22Rv1 (cell line): ENCODE measurements at regions not wholly inside any gene's neighbourhood (a gene's known extent, or its start where the extent isn't known, plus 50 kb on each side); places are given as distances from the start of the nearest gene placed in this dataset.
"Not testable (repeated sequence)": the region's sequence is repeated elsewhere in the genome, so short reads cannot be mapped to it uniquely, and the experiment has no call there.

ENCODE experiments used
- H3K27ac ChIP-seq: fragments of 450-650 bp; 2 replicates; pipeline ENCODE4 v1.5.1; 2017
- ZFX ChIP-seq: fragments of 450-650 bp; IDR thresholded peaks from 2 replicates; pipeline ENCODE4 v1.6.1; 2017; ENCODE audit warnings: antibody characterized with exemption, borderline replicate concordance
- TF ChIP-seq, protein P1 (sequence below): fragments of 450-650 bp; IDR thresholded peaks from 2 replicates; pipeline ENCODE4 v1.5.1; 2017; ENCODE audit warnings: mild to moderate bottlenecking

DNA sequence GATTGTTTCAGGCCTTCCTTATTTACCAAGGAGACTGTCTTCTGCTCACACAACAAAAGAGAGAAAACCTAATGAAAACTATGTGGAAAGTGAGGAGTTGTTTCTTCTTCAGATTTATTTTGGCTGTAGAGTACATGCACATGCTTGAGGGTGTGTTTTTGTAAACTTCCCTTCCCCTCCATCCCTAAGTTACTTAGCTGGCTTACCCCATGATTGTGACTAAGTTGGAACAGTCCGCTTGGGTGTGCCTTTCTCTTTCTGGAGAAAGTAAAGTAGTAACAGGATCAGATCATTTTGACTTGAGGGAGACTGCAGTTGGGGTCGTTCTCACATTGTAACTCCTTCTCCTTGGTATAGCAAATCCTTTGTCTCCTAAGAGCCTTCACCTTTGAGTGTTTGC, 155.9 kb downstream of the RTL9 start:
- TF ChIP-seq, protein P1, sequence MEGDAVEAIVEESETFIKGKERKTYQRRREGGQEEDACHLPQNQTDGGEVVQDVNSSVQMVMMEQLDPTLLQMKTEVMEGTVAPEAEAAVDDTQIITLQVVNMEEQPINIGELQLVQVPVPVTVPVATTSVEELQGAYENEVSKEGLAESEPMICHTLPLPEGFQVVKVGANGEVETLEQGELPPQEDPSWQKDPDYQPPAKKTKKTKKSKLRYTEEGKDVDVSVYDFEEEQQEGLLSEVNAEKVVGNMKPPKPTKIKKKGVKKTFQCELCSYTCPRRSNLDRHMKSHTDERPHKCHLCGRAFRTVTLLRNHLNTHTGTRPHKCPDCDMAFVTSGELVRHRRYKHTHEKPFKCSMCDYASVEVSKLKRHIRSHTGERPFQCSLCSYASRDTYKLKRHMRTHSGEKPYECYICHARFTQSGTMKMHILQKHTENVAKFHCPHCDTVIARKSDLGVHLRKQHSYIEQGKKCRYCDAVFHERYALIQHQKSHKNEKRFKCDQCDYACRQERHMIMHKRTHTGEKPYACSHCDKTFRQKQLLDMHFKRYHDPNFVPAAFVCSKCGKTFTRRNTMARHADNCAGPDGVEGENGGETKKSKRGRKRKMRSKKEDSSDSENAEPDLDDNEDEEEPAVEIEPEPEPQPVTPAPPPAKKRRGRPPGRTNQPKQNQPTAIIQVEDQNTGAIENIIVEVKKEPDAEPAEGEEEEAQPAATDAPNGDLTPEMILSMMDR, result no peak
- TF ChIP-seq ZFX, result no peak
- no peak overlapping the region for H3K27ac ChIP-seq

DNA sequence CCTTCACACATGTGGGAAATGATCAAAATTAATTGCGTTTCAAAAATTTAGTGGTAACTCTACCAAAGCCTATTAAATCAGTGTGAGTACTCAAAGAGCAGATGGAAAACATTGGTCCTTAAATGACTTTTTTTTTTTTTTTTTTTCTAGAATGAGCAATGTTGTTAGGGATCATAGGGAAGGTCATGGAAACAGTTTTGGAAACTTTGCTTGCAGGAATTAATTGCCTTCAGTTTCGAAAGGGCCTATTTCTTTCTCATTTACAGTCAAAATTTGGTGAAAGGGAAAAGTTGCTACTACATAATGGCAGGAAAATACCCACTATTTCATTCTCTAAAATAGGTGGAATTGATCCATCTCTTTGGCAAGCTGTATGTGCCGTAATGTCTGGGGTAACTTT, 160.9 kb downstream of the RTL9 start:
- TF ChIP-seq, protein P1, result no peak
- TF ChIP-seq ZFX, result no peak
- H3K27ac ChIP-seq, result no peak overlapping the region

- no peak overlapping the region for H3K27ac ChIP-seq
- TF ChIP-seq ZFX, result no peak
- TF ChIP-seq, protein P1, result no peak
Measured at GRCh38 chrX:110519906-110520452, 161.3 kb downstream of the RTL9 start.

- H3K27ac ChIP-seq, result not testable (repeated sequence)
Measured at GRCh38 chrX:110520652-110521051, 162.0 kb downstream of the RTL9 start.

DNA sequence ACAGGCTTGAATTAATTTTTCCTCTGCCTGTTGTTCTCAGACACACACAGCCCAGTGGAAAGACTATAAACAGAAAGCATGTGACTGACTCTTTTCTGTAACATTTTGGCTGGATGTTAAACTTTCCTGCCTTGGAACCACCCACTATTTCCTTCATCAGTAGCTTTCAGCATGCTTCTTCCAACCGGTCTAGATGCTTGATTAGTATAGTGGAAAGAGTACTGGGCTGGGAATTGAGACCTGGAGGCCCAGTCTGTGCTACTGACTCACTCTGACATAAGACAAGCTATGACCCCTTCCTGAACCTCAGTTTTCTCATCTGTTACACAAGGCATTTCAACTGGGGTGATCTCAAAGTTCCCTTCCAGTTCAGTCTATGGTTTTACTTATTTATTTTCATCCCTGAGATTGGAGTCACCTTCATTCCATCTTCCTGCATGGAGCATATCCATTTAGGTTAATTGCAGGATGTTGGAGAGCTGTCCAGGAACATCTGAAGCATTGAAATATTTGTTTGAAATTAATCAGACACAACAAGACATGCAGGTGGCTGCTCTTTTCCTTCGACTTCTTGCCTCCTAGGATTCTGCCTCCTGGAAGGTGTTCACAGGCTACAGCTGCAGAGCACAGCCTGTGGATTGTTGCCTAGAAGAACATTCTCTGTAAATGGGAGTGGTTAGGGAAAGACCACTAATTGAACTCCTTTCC, 173.4 kb downstream of the RTL9 start:
- no peak overlapping the region for H3K27ac ChIP-seq
- no peak for TF ChIP-seq ZFX
- TF ChIP-seq, protein P1, result no peak

- no peak overlapping the region for H3K27ac ChIP-seq
- TF ChIP-seq, protein P1, result no peak
- no peak for TF ChIP-seq ZFX
Measured at GRCh38 chrX:110532581-110532931, 173.9 kb downstream of the RTL9 start.

- no peak overlapping the region for H3K27ac ChIP-seq
Measured at GRCh38 chrX:110536816-110537215, 178.2 kb downstream of the RTL9 start.

More at GRCh38 chrX:110536816-110537215, 178.2 kb downstream of the RTL9 start:
- TF ChIP-seq, protein P1, result no peak
- TF ChIP-seq ZFX, result no peak
